Right cardiac atrium (tissue), 5 donors: ENCODE measurements at regions not wholly inside any gene's neighbourhood (a gene's known extent, or its start where the extent isn't known, plus 50 kb on each side); places are given as distances from the start of the nearest gene placed in this dataset.

ENCODE experiments used
- ATAC-seq, 2 donors: fragments of 200-7000 bp; cut with Tn5 transposase; one replicate each; pipeline versions ENCODE4 v1.8.0 to v1.9.1; 2020; ENCODE audit warnings: moderate library complexity in 2 of 2, mild to moderate bottlenecking in 1 of 2
- DNase-seq, 3 donors: peaks; one replicate each; pipeline ENCODE4 v3.0.0-alpha.2; 2020
- H3K27ac ChIP-seq: one replicate; pipeline ENCODE4 v1.5.1; 2013; ENCODE audit warnings: mild to moderate bottlenecking, low read length, control low read depth, moderate library complexity
- H3K27me3 ChIP-seq: one replicate; pipeline ENCODE4 v1.6.1; 2013; ENCODE audit not compliant: control insufficient read depth, insufficient read depth
- H3K4me1 ChIP-seq: one replicate; pipeline ENCODE4 v1.6.1; 2013; ENCODE audit warnings: low read length; ENCODE audit not compliant: control insufficient read depth, insufficient read depth
- H3K4me3 ChIP-seq: one replicate; pipeline ENCODE4 v1.5.1; 2013; ENCODE audit warnings: low read length, control low read depth
- H3K9me3 ChIP-seq: one replicate; pipeline ENCODE4 v1.6.1; 2013; ENCODE audit warnings: low read length; ENCODE audit not compliant: control insufficient read depth
- WGBS: extraction: QIAGEN DNeasy Blood & Tissue Kit; methylation state at CpG from one replicate; pipeline ENCODE4 v1.1.7; 2013; 5-methylcytosine and 5-hydroxymethylcytosine counted together
- intact Hi-C, 4 donors: fragments of 100-400 bp; cut with DNase I; formaldehyde crosslinking; loops; one replicate each; pipeline versions ENCODE4 v1.11.0 to v1.14.0; 2022 to 2023
- donor health status: healthy with polysubstance abuse.
- donor health status: DM: no; HTN: yes; CAD: no.
- donor health status: DM: no; HTN: no; CAD: no.
- donor health status: DM: no; HTN: yes; CAD: no; lungs with severe emphysema.
- donor health status: DM: yes; HTN: yes; CAD: no.

- Histone ChIP-seq H3K27ac (no peak overlapping the region), H3K9me3 (no peaks in the 10 kb centered on the region), H3K27me3 (no peaks in the 10 kb centered on the region), H3K4me1 (no peaks in the 10 kb centered on the region), H3K4me3 (no peak overlapping the region)
- intact Hi-C loops = no loop called here
- DNase-seq = no peak
- ATAC-seq = no peak
- WGBS = 91% methylated on average over 1 of the region's 1 CpG
Measured at GRCh38 chr4:23981328-23981727, 91.5 kb upstream of the PPARGC1A start.

GRCh38 chr4:23979534-23979933 lies 89.7 kb upstream of the PPARGC1A start:
- intact Hi-C loops = no loop called here
- Histone ChIP-seq H3K4me1 (no peaks in the 10 kb centered on the region), H3K27me3 (no peaks in the 10 kb centered on the region), H3K27ac (no peak overlapping the region), H3K9me3 (no peaks in the 10 kb centered on the region), H3K4me3 (no peak overlapping the region)
- no peak for ATAC-seq
- 77% methylated on average over 5 of the region's 5 CpGs for WGBS
- DNase-seq = no peak

GRCh38 chr4:23978002-23978401 lies 88.2 kb upstream of the PPARGC1A start:
- Histone ChIP-seq H3K4me1 (no peaks in the 10 kb centered on the region), H3K27ac (no peak overlapping the region), H3K27me3 (no peaks in the 10 kb centered on the region), H3K9me3 (no peaks in the 10 kb centered on the region), H3K4me3 (no peak overlapping the region)
- DNase-seq (no peak), ATAC-seq (no peak)
- WGBS = 58% methylated on average over 3 of the region's 3 CpGs
- intact Hi-C loops = no loop called here

- WGBS = 68% methylated on average over 2 of the region's 2 CpGs
- intact Hi-C loops = no loop called here
- ATAC-seq = no peak
- Histone ChIP-seq H3K4me3 (no peak overlapping the region), H3K4me1 (no peaks in the 10 kb centered on the region), H3K27ac (no peak overlapping the region), H3K27me3 (no peaks in the 10 kb centered on the region), H3K9me3 (no peaks in the 10 kb centered on the region)
- no peak for DNase-seq
Measured at GRCh38 chr4:23976423-23976822, 86.6 kb upstream of the PPARGC1A start.

GRCh38 chr4:23973308-23973855 lies 83.5 kb upstream of the PPARGC1A start:
- WGBS = 52% methylated on average over 1 of the region's 1 CpG
- intact Hi-C loops = no loop called here
- no peak for ATAC-seq

GRCh38 chr4:23972805-23973204 lies 83.0 kb upstream of the PPARGC1A start:
- ATAC-seq = no peak
- intact Hi-C loops = no loop called here
- no peak overlapping the region for H3K4me3 ChIP-seq
- H3K27ac ChIP-seq = no peak overlapping the region
- H3K27me3 ChIP-seq = no peaks in the 10 kb centered on the region
- H3K9me3 ChIP-seq = no peaks in the 10 kb centered on the region
- H3K4me1 ChIP-seq = no peaks in the 10 kb centered on the region
- DNase-seq = no peak
- 54% methylated on average over 3 of the region's 3 CpGs for WGBS

More at GRCh38 chr4:23973308-23973855, 83.5 kb upstream of the PPARGC1A start:
- Histone ChIP-seq H3K27me3 (no peaks in the 10 kb centered on the region), H3K9me3 (no peaks in the 10 kb centered on the region), H3K27ac (no peak overlapping the region), H3K4me1 (no peaks in the 10 kb centered on the region), H3K4me3 (no peak overlapping the region)
- DNase-seq = no peak

GRCh38 chr4:23972187-23972586 lies 82.3 kb upstream of the PPARGC1A start:
- H3K4me1 ChIP-seq = no peaks in the 10 kb centered on the region
- 59% methylated on average over 2 of the region's 2 CpGs for WGBS
- no peak overlapping the region for H3K4me3 ChIP-seq
- ATAC-seq (no peak), DNase-seq (no peak)
- intact Hi-C loops = no loop called here
- no peaks in the 10 kb centered on the region for H3K9me3 ChIP-seq
- H3K27me3 ChIP-seq = no peaks in the 10 kb centered on the region
- no peak overlapping the region for H3K27ac ChIP-seq

GRCh38 chr4:23970201-23970850 lies 80.5 kb upstream of the PPARGC1A start:
- no peak overlapping the region for H3K4me3 ChIP-seq
- H3K27me3 ChIP-seq = no peaks in the 10 kb centered on the region
- H3K4me1 ChIP-seq = no peaks in the 10 kb centered on the region
- no peak overlapping the region for H3K27ac ChIP-seq
- ATAC-seq = no peak
- intact Hi-C loops = no loop called here
- H3K9me3 ChIP-seq = no peaks in the 10 kb centered on the region
- DNase-seq = no peak
- WGBS = 76% methylated on average over 6 of the region's 6 CpGs

GRCh38 chr4:23969635-23970145 lies 79.8 kb upstream of the PPARGC1A start:
- ATAC-seq (no peak), DNase-seq (no peak)
- no peak overlapping the region for H3K27ac ChIP-seq
- 41% methylated on average over 4 of the region's 4 CpGs for WGBS
- no peaks in the 10 kb centered on the region for H3K27me3 ChIP-seq
- intact Hi-C loops = no loop called here
- H3K9me3 ChIP-seq = no peaks in the 10 kb centered on the region
- no peaks in the 10 kb centered on the region for H3K4me1 ChIP-seq
- no peak overlapping the region for H3K4me3 ChIP-seq

GRCh38 chr4:23967281-23967680 lies 77.4 kb upstream of the PPARGC1A start:
- intact Hi-C loops = no loop called here

GRCh38 chr4:23966725-23967124 lies 76.9 kb upstream of the PPARGC1A start:
- intact Hi-C loops = no loop called here
- no peaks in the 10 kb centered on the region for H3K27me3 ChIP-seq
- 80% methylated on average over 1 of the region's 1 CpG for WGBS
- ATAC-seq (no peak), DNase-seq (no peak)
- no peaks in the 10 kb centered on the region for H3K9me3 ChIP-seq
- no peak overlapping the region for H3K4me3 ChIP-seq
- no peaks in the 10 kb centered on the region for H3K4me1 ChIP-seq
- no peak overlapping the region for H3K27ac ChIP-seq

More at GRCh38 chr4:23967281-23967680, 77.4 kb upstream of the PPARGC1A start:
- WGBS = 88% methylated on average over 10 of the region's 10 CpGs
- H3K4me1 ChIP-seq = no peaks in the 10 kb centered on the region
- DNase-seq = no peak
- ATAC-seq = no peak
- no peak overlapping the region for H3K4me3 ChIP-seq
- no peaks in the 10 kb centered on the region for H3K9me3 ChIP-seq
- H3K27ac ChIP-seq = no peak overlapping the region
- H3K27me3 ChIP-seq = no peaks in the 10 kb centered on the region
